Choroid plexus epithelial cell (primary cell): ENCODE measurements at regions not wholly inside any gene's neighbourhood (a gene's known extent, or its start where the extent isn't known, plus 50 kb on each side); places are given as distances from the start of the nearest gene placed in this dataset.
"Not testable (repeated sequence)": the region's sequence is repeated elsewhere in the genome, so short reads cannot be mapped to it uniquely, and the experiment has no call there.

Experiments
- DNase-seq: peaks from one replicate; pipeline ENCODE4 v3.0.0-alpha.2; 2010; ENCODE audit warnings: low read depth
- H3K4me3 ChIP-seq: 2 replicates; pipeline ENCODE4 v1.5.1; 2011; ENCODE audit warnings: low read depth, mild to moderate bottlenecking, control low read depth, low read length, moderate library complexity
- CTCF ChIP-seq: conservative IDR thresholded peaks from 2 replicates; pipeline ENCODE4 v1.5.1; 2011; ENCODE audit warnings: low read depth, mild to moderate bottlenecking, control low read depth, inconsistent platforms, low read length, moderate library complexity

GRCh38 chrX:123088930-123089329, 95.1 kb upstream of the GRIA3 start:
- no peak for DNase-seq
- no peak overlapping the region for H3K4me3 ChIP-seq
- TF ChIP-seq CTCF = no peak

- TF ChIP-seq CTCF = no peak
- DNase-seq = no peak
- H3K4me3 ChIP-seq = no peak overlapping the region
Measured at GRCh38 chrX:123093792-123094191, 90.3 kb upstream of the GRIA3 start.

DNA sequence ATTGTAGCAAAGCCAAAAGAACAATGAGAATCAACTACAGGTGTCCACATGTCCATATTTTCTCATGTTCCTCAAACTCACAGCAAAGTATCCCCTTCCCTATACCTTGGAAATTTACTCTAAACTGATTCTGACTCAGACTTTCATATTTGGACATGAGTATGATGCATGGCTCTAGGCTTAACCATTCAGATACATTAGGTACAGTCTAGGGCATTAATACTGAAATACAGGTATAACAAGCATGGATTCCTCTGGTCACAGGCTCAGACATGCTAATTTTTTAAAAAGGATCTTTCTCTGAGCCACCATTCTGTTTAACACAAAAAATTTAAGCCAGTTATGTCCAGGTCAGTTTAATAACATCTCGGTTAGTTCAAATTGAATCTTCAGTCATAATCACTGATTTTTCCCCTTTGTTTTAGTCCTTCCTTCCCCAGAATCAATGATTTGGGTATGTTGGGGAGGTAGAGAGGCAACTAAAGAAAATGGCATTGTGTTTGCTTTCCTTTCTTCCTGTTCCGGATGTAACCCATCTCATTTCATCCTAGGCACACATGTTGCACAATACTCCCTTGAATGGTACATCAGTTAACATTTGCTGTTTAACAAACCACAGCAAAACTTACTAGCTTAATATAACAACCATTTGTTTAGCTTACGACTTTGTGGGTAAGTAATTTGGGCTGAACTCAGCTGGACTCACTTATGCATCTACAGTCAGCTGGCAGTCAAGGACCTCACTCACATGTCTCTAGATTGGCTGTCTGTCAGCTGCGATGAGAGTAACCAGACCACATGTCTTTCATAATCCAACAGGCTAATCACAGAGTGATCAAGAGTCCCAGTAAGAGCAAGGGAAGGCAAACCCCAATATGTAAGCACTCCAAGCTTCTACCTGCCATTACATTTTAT, 75.3 kb upstream of the GRIA3 start:
- TF ChIP-seq CTCF = no peak
- no peak overlapping the region for H3K4me3 ChIP-seq
- DNase-seq = no peak

DNA sequence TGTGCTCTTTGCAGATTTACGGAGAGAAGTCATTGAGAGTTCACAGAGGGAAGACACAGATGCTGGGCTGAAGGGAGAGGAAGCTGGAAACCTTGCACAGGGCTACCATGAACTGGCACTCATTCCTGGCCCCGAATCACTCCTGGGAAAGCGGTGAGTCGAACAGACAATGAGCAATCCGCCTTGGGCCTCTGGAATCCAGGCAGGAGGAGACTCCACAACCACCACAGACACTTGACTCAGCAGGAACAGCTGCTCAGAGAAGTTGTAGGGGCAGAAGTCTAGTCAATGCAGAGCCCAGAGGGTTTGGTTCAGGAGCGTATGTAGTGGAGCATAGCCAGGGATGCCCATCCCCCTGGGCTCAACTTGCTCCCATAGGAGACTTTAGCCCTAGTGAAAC, 62.8 kb upstream of the GRIA3 start:
- no peak for TF ChIP-seq CTCF
- no peak for DNase-seq
- H3K4me3 ChIP-seq = no peak overlapping the region

- not testable (repeated sequence) for DNase-seq, H3K4me3 ChIP-seq
Measured at GRCh38 chrX:123129805-123130204, 54.3 kb upstream of the GRIA3 start.
